M059J (cell line): ENCODE measurements at regions not wholly inside any gene's neighbourhood (a gene's known extent, or its start where the extent isn't known, plus 50 kb on each side); places are given as distances from the start of the nearest gene placed in this dataset.

ENCODE experiments used
- DNase-seq: peaks from one replicate; pipeline ENCODE4 v3.0.0-alpha.2; 2012; ENCODE audit warnings: low read depth

DNA sequence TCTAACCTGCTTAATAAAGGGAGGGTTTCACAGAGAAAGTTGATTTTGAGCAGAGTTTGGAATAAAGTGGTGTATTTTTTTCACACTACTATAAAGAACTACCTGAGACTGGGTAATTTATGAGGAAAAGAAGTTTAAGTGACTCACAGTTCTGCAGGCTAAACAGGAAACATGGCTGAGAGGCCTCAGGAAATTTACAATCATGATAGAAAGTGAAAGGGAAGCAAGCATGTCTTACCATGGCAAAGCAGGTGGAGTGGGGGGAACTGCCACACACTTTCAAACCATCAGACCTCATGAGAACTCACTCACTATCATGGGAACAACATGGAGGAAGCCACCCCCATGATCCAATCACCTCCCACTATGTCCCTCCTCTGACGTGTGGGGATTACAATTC, 546.7 kb downstream of the EPHA4 start:
- DNase-seq = peak; percentile 52

- DNase-seq = no peak
These were observed 537.9 kb downstream of the EPHA4 start for GRCh38 chr2:221034026-221034701.

DNA sequence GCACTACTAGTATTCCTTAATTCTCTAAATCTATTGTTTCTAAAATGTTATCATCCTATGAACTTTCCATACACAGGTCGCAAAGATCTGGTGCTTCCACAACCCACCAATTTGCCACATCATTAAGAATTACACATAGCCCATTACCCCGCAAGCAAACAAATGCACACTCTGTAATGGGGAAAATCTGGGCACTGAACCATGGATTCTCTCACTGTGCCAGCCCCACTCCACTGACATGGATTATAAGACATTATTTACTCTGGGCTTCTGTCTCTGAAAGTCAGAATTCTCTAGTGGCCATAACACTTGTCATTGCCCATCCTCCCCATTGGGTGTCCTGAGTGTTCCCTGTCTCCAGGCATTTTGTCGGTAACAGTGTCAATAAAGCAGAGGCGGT, 537.1 kb downstream of the EPHA4 start:
- no peak for DNase-seq

GRCh38 chr2:221042926-221043325, 529.2 kb downstream of the EPHA4 start:
- DNase-seq = no peak

- DNase-seq = no peak
These were observed 527.3 kb downstream of the EPHA4 start for GRCh38 chr2:221044781-221045180.

DNA sequence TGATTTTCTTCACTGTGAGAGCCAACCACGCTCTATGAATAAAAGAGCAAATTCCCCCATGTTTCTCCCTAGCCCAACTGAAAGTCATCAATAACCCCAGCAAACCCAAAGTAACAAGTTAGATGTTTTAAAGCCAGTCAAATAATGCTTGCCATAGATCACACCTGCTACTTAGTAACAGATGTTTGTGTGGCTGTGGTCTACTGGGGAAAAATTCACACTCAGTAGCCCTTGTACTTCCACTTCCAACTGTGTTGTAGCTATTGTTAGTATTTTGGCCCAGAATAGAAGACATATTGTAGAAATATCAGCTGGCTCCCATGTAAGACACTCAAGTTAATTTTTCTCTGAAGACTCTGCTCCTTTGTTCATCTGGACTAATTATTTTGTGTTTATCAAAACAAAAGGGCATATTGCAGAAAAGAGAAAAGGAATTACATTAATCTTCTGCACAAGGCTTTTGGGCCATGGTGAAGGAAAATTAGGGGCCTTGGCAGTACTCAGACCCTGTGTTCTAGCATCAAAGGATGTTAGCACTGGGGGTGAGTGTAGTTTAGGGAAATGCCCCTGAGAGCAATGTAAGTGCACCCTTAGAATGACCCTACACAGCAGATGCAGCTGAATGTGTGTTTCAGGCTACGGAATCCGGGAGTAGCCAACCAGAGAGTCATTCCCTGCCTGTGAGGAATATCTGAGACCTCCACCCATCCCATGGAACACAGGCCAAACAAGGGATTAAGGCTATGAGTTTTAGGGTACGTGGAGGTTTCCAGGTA, 521.9 kb downstream of the EPHA4 start:
- DNase-seq = no peak

DNA sequence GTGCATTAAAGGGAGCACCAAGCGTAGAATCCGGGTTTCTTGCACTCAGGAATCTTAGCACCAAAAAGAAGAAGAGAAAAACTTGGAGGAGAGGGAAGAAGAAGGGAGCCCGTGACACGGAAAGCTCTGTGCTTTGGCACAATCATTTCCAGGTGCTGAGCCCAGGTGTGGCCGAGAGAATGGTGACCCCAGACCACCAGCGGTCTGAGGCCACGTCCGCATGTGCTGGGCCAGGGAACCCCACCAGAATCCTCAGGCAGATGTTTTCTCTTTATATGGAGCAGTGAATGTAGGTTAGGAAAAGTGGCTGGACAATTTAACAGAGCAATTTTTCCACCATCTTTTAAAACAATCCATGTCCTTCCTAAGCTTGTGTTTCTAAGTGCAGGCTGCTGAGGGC, 520.9 kb downstream of the EPHA4 start:
- DNase-seq = no peak

DNA sequence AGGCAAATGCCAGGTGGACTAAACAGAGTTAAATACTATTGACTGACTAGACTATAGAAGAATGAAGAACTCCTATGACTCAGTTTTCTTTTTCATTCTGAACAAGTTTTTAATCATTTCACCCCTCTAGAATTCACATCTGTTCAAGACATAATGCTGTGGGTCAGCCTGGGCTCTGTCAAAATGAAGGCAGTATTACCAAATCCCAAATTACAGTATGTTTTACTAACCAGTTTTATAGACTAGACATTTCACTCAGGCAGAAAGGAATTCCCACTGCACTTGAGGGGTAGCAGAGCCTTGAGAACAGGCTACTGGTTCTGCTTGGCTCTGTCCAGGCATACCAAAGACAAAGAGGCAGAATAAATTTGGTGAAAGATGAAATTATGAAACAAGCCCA, 511.7 kb downstream of the EPHA4 start:
- DNase-seq = no peak

- no peak for DNase-seq
These were observed 508.5 kb downstream of the EPHA4 start for GRCh38 chr2:221063568-221063967.

- no peak for DNase-seq
These were observed 507.8 kb downstream of the EPHA4 start for GRCh38 chr2:221064058-221064854.

DNA sequence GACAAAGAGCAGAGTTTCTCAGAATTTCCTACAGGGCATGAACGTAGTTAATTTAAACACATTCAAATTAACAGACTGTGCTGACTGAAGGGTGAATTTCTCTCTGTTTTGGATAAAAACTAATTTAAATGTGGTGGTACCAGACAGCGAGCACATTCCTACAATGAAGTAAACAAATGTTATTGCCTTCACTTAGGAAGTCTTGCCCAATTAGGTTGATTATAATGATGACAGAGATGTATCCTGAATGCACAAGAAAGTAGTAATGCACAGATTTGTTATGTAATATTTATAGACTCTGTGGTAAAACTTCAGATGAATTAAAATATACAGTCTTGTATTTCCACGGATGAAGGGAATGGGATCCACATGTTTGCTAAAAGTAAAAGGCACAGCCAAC, 507.2 kb downstream of the EPHA4 start:
- DNase-seq = no peak

GRCh38 chr2:221068123-221068522, 504.0 kb downstream of the EPHA4 start:
- no peak for DNase-seq

GRCh38 chr2:221070106-221070505, 502.0 kb downstream of the EPHA4 start:
- DNase-seq = no peak

DNA sequence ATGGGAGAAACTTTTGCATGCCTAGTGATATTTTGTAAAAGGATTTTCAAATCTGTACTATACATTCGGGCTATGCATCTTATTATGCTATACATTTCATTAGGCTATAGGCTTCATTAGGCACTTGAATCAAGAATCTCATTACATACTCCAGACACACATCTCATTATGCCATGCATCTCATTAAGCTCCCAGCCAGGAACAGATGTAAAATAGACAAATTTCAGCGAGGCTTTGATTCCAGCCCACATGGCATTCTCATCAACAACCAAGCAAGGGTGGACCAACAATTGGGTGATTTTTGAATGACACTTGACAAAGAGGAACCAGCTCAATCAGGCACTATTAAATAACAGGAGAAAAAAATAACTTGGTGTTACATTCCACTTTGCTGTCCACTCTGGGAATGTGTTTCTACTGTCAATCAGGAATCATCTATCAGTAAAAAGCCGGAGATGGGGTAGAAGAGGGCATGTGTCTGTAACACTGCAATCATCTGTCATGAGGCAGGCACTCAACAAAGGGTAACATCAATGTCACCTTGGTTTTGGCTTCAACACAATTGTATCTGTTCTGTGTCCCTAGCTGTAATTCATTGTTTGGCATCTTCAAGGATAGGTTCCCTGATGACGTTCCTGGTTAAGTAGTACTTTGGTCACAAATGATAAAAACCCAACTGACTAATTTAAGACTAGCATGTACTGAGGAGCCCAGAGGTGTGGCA, 498.6 kb downstream of the EPHA4 start:
- DNase-seq = no peak

- no peak for DNase-seq
These were observed 497.9 kb downstream of the EPHA4 start for GRCh38 chr2:221074238-221074637.

DNA sequence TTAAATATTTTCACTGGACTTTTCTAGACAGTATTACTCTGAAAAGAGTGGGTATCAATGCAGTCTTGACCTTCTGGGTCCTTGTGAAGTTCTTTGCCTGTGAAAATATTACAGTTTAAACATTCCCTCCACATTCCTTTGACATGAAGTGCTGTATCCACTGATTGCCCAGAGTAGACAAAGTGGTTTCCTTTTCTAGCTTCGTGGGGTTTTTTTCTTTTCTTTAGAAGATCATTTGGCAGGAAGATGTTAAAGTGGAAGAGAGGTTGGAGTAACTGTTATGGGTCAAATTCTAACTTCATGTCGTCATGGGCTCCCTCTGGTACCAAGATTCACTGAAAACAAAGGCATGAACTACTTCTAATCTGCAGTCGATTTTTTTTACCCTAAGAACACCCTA, 496.9 kb downstream of the EPHA4 start:
- peak; percentile 76 for DNase-seq

GRCh38 chr2:221077251-221077650, 494.9 kb downstream of the EPHA4 start:
- DNase-seq = no peak

DNA sequence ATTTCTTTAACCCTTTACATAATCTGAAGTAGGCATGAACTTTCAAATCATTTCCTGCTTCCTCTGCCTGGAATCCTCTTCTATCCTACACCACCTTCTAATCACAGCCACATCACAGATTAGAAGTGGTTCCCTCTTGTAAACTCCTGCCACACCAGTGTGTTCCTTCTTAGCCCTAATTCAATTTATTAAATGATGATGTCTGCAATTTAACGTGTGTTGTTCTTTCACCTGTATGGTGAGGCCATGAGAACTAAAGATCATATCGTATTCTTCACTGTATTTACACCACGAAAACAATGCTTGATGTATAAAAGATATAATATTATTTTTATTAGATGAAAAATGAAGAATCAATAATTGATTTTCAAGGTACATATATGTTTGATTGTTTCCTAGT, 494.3 kb downstream of the EPHA4 start:
- no peak for DNase-seq

- no peak for DNase-seq
These were observed 486.7 kb downstream of the EPHA4 start for GRCh38 chr2:221085341-221085900.

DNA sequence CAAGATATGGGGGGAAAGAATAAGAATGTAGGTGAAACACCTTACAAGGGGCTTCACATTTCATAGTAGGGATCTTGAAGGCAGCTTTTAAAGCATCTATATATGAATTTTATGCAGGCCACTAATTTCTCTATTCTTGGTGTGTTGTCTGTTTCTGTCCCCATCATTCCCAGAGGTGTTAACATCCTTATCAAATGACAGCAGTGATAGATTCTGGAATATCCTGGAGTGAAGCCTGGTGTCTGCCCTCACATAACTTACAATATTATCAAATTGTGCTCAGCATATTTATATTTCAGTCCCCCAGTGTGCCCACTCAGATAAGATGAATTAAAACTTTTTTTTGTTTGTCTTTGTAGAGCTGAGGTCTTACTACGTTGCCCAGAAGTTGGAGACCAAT, 486.2 kb downstream of the EPHA4 start:
- no peak for DNase-seq

DNA sequence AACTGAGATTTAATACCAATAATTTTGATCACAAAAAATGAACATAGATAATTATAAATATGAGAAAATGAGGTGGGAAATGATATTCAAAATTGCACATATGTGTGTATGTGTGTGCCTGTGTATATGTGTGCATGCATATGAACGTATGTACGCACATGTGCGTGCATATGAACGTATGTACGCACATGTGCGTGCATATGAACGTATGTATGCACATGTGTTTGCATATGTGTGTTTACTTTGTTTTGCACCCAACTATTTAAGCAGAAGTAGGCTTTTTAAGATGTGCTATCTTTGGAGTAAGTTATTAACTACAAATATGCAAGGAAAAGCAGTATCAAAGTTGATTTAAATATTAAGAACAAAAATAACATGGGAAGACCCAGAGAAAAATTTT, 484.3 kb downstream of the EPHA4 start:
- DNase-seq = no peak

- no peak for DNase-seq
These were observed 483.6 kb downstream of the EPHA4 start for GRCh38 chr2:221088506-221088905.
